Memory B cell (primary cell): ENCODE measurements at regions not wholly inside any gene's neighbourhood (a gene's known extent, or its start where the extent isn't known, plus 50 kb on each side); places are given as distances from the start of the nearest gene placed in this dataset.

Experiments
- ATAC-seq: fragments of 150-1000 bp; cut with Tn5 transposase; 2 replicates; pipeline ENCODE4 v1.10.0; 2021; ENCODE audit warnings: low read depth, mild to moderate bottlenecking, moderate library complexity
- DNase-seq, 2 donors: peaks; one replicate each; pipeline ENCODE4 v3.0.0; 2022; ENCODE audit warnings: low spot score in 2 of 2
- H3K27ac Mint-ChIP-seq: one replicate; pipeline ENCODE4 v1.8.0; 2022; ENCODE audit warnings: mild to moderate bottlenecking, moderate library complexity, mixed read lengths
- H3K27me3 Mint-ChIP-seq: one replicate; pipeline ENCODE4 v1.8.0; 2022; ENCODE audit warnings: mixed read lengths
- H3K36me3 Mint-ChIP-seq: one replicate; pipeline ENCODE4 v1.8.0; 2022; ENCODE audit warnings: mild to moderate bottlenecking, mixed read lengths
- H3K4me1 Mint-ChIP-seq: one replicate; pipeline ENCODE4 v1.8.0; 2022; ENCODE audit warnings: mixed read lengths
- H3K4me3 Mint-ChIP-seq: one replicate; pipeline ENCODE4 v1.8.0; 2022; ENCODE audit warnings: mild to moderate bottlenecking, moderate library complexity, mixed read lengths
- H3K9me3 Mint-ChIP-seq: one replicate; pipeline ENCODE4 v1.8.0; 2022; ENCODE audit warnings: mixed read lengths

GRCh38 chr2:122367646-122368010 lies 612.2 kb downstream of the TSN start:
- Mint-ChIP-seq H3K4me1 (no peaks in the 10 kb centered on the region), H3K4me3 (no peak overlapping the region), H3K36me3 (no peaks in the 10 kb centered on the region), H3K27me3 (no peaks in the 10 kb centered on the region), H3K27ac (no peak overlapping the region), H3K9me3 (peaks cover 3% of the 10 kb centered on the region)
- DNase-seq: no peak
- no peak for ATAC-seq

GRCh38 chr2:122368576-122369243 lies 613.3 kb downstream of the TSN start:
- Mint-ChIP-seq H3K9me3 (peaks cover 6% of the 10 kb centered on the region), H3K4me3 (no peak overlapping the region), H3K4me1 (no peaks in the 10 kb centered on the region), H3K36me3 (no peaks in the 10 kb centered on the region), H3K27me3 (no peaks in the 10 kb centered on the region), H3K27ac (no peak overlapping the region)
- ATAC-seq (no peak), DNase-seq (no peak)

- Mint-ChIP-seq H3K27me3 (no peaks in the 10 kb centered on the region), H3K4me1 (no peaks in the 10 kb centered on the region), H3K4me3 (no peak overlapping the region), H3K27ac (no peak overlapping the region), H3K9me3 (peaks cover 5% of the 10 kb centered on the region), H3K36me3 (no peaks in the 10 kb centered on the region)
- DNase-seq (no peak), ATAC-seq (no peak)
These were observed 623.1 kb downstream of the TSN start for GRCh38 chr2:122378521-122378920.

GRCh38 chr2:122384768-122385333 lies 629.4 kb downstream of the TSN start:
- Mint-ChIP-seq H3K27ac (no peak overlapping the region), H3K27me3 (no peaks in the 10 kb centered on the region), H3K4me1 (no peaks in the 10 kb centered on the region), H3K9me3 (peaks cover 9% of the 10 kb centered on the region), H3K4me3 (no peak overlapping the region), H3K36me3 (no peaks in the 10 kb centered on the region)
- ATAC-seq (no peak), DNase-seq (no peak)

- no peaks in the 10 kb centered on the region for H3K27me3 Mint-ChIP-seq
- no peak overlapping the region for H3K4me3 Mint-ChIP-seq
- H3K4me1 Mint-ChIP-seq: no peaks in the 10 kb centered on the region
- peaks cover 7% of the 10 kb centered on the region for H3K9me3 Mint-ChIP-seq
- no peak overlapping the region for H3K27ac Mint-ChIP-seq
- DNase-seq (no peak), ATAC-seq (no peak)
- H3K36me3 Mint-ChIP-seq: no peaks in the 10 kb centered on the region
These were observed 632.8 kb downstream of the TSN start for GRCh38 chr2:122388208-122388607.

- DNase-seq: no peak
- Mint-ChIP-seq H3K36me3 (no peaks in the 10 kb centered on the region), H3K9me3 (peaks cover 7% of the 10 kb centered on the region), H3K4me3 (no peak overlapping the region), H3K27me3 (no peaks in the 10 kb centered on the region), H3K27ac (no peak overlapping the region), H3K4me1 (no peaks in the 10 kb centered on the region)
- no peak for ATAC-seq
These were observed 634.2 kb downstream of the TSN start for GRCh38 chr2:122389694-122390093.

- peaks cover 7% of the 10 kb centered on the region for H3K9me3 Mint-ChIP-seq
- no peaks in the 10 kb centered on the region for H3K36me3 Mint-ChIP-seq
- no peaks in the 10 kb centered on the region for H3K27me3 Mint-ChIP-seq
- DNase-seq (no peak), ATAC-seq (no peak)
- no peaks in the 10 kb centered on the region for H3K4me1 Mint-ChIP-seq
- no peak overlapping the region for H3K4me3 Mint-ChIP-seq
- H3K27ac Mint-ChIP-seq: no peak overlapping the region
These were observed 635.0 kb downstream of the TSN start for GRCh38 chr2:122390406-122390805.

GRCh38 chr2:122391726-122392125 lies 636.3 kb downstream of the TSN start:
- H3K36me3 Mint-ChIP-seq: no peaks in the 10 kb centered on the region
- no peaks in the 10 kb centered on the region for H3K27me3 Mint-ChIP-seq
- ATAC-seq: no peak
- H3K4me3 Mint-ChIP-seq: no peak overlapping the region
- no peak for DNase-seq
- H3K9me3 Mint-ChIP-seq: peaks cover 9% of the 10 kb centered on the region
- H3K4me1 Mint-ChIP-seq: no peaks in the 10 kb centered on the region
- no peak overlapping the region for H3K27ac Mint-ChIP-seq

- peaks cover 4% of the 10 kb centered on the region for H3K9me3 Mint-ChIP-seq
- H3K4me1 Mint-ChIP-seq: no peaks in the 10 kb centered on the region
- H3K27me3 Mint-ChIP-seq: no peaks in the 10 kb centered on the region
- no peak overlapping the region for H3K27ac Mint-ChIP-seq
- H3K4me3 Mint-ChIP-seq: no peak overlapping the region
- ATAC-seq: no peak
- no peaks in the 10 kb centered on the region for H3K36me3 Mint-ChIP-seq
- DNase-seq: no peak
These were observed 640.2 kb downstream of the TSN start for GRCh38 chr2:122395687-122396086.

GRCh38 chr2:122411231-122411630 lies 655.8 kb downstream of the TSN start:
- H3K9me3 Mint-ChIP-seq: peaks cover 9% of the 10 kb centered on the region

GRCh38 chr2:122412360-122412759 lies 656.9 kb downstream of the TSN start:
- Mint-ChIP-seq H3K4me3 (no peak overlapping the region), H3K9me3 (peaks cover 9% of the 10 kb centered on the region), H3K27me3 (no peaks in the 10 kb centered on the region), H3K4me1 (no peaks in the 10 kb centered on the region), H3K36me3 (no peaks in the 10 kb centered on the region), H3K27ac (no peak overlapping the region)
- no peak for ATAC-seq
- no peak for DNase-seq

More at GRCh38 chr2:122411231-122411630, 655.8 kb downstream of the TSN start:
- Mint-ChIP-seq H3K4me3 (no peak overlapping the region), H3K27me3 (no peaks in the 10 kb centered on the region), H3K27ac (no peak overlapping the region), H3K4me1 (no peaks in the 10 kb centered on the region), H3K36me3 (no peaks in the 10 kb centered on the region)
- ATAC-seq: no peak
- DNase-seq: no peak

GRCh38 chr2:122414902-122415301 lies 659.5 kb downstream of the TSN start:
- no peak for ATAC-seq
- H3K27ac Mint-ChIP-seq: no peak overlapping the region
- H3K9me3 Mint-ChIP-seq: peaks cover 10% of the 10 kb centered on the region
- H3K4me3 Mint-ChIP-seq: no peak overlapping the region
- no peak for DNase-seq
- no peaks in the 10 kb centered on the region for H3K4me1 Mint-ChIP-seq
- H3K36me3 Mint-ChIP-seq: no peaks in the 10 kb centered on the region
- H3K27me3 Mint-ChIP-seq: no peaks in the 10 kb centered on the region

- no peak overlapping the region for H3K27ac Mint-ChIP-seq
- ATAC-seq: no peak
These were observed 661.7 kb downstream of the TSN start for GRCh38 chr2:122417114-122417513.

GRCh38 chr2:122421775-122422174 lies 666.3 kb downstream of the TSN start:
- H3K4me3 Mint-ChIP-seq: no peak overlapping the region
- ATAC-seq: no peak
- H3K36me3 Mint-ChIP-seq: no peaks in the 10 kb centered on the region
- no peaks in the 10 kb centered on the region for H3K27me3 Mint-ChIP-seq
- no peak for DNase-seq
- no peak overlapping the region for H3K27ac Mint-ChIP-seq
- peaks cover 6% of the 10 kb centered on the region for H3K9me3 Mint-ChIP-seq
- no peaks in the 10 kb centered on the region for H3K4me1 Mint-ChIP-seq

More at GRCh38 chr2:122417114-122417513, 661.7 kb downstream of the TSN start:
- H3K36me3 Mint-ChIP-seq: no peaks in the 10 kb centered on the region
- H3K4me1 Mint-ChIP-seq: no peaks in the 10 kb centered on the region
- no peaks in the 10 kb centered on the region for H3K27me3 Mint-ChIP-seq
- no peak for DNase-seq
- no peak overlapping the region for H3K4me3 Mint-ChIP-seq
- H3K9me3 Mint-ChIP-seq: peaks cover 6% of the 10 kb centered on the region

GRCh38 chr2:122422384-122422991 lies 667.0 kb downstream of the TSN start:
- Mint-ChIP-seq H3K9me3 (peaks cover 9% of the 10 kb centered on the region), H3K4me3 (no peak overlapping the region), H3K4me1 (no peaks in the 10 kb centered on the region), H3K27ac (no peak overlapping the region), H3K36me3 (no peaks in the 10 kb centered on the region), H3K27me3 (no peaks in the 10 kb centered on the region)
- DNase-seq (no peak), ATAC-seq (no peak)
